Type B pancreatic cell (in vitro differentiated cells): ENCODE measurements at regions not wholly inside any gene's neighbourhood (a gene's known extent, or its start where the extent isn't known, plus 50 kb on each side); places are given as distances from the start of the nearest gene placed in this dataset.

Source experiments
- DNase-seq: peaks from one replicate; pipeline ENCODE4 v3.0.0; 2021; ENCODE audit warnings: mixed read lengths; ENCODE audit not compliant: unreplicated experiment; ENCODE audit errors: extremely low spot score
- H3K27ac Mint-ChIP-seq: 2 replicates; pipeline ENCODE4 v1.8.0; 2021; ENCODE audit warnings: mild to moderate bottlenecking, mixed read lengths
- H3K27me3 Mint-ChIP-seq: 2 replicates; pipeline ENCODE4 v1.8.0; 2021; ENCODE audit warnings: mixed read lengths
- H3K36me3 Mint-ChIP-seq: 2 replicates; pipeline ENCODE4 v1.8.0; 2021; ENCODE audit warnings: mixed read lengths
- H3K4me1 Mint-ChIP-seq: one replicate; pipeline ENCODE4 v1.8.0; 2021; ENCODE audit warnings: mixed read lengths; ENCODE audit not compliant: unreplicated experiment
- H3K4me3 Mint-ChIP-seq: 2 replicates; pipeline ENCODE4 v1.8.0; 2021; ENCODE audit warnings: mild to moderate bottlenecking, mixed read lengths
- H3K9me3 Mint-ChIP-seq: 2 replicates; pipeline ENCODE4 v1.8.0; 2021; ENCODE audit warnings: mixed read lengths
- TF ChIP-seq, protein P1 (sequence below): fragments of 200-600 bp; sonication (generic); conservative IDR thresholded peaks from 2 replicates; pipeline ENCODE4 v1.5.0; 2021; ENCODE audit warnings: antibody characterized with exemption, mild to moderate bottlenecking

DNA sequence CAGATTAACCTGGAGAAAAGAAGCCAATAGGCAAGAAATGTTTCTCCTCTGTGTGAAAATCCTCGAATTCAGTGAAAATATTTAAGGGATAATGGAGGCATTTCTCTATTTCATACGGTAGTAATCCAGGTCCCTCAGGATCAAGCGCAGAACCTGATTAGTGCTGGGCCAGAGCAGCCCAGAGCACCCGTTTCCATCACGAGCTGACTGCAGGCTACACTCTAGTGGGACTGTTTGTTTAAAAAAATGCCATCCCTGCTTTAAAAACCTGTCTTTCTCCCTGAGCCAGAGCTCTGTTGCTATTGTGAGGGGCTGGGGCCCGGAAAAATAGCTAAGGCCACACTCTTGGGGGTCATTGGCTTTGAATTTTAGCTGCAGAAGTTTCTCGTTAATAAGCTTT, 223.2 kb upstream of the E2F8 start:
- no peaks in the 10 kb centered on the region for H3K36me3 Mint-ChIP-seq
- H3K27me3 Mint-ChIP-seq: peaks cover 26% of the 10 kb centered on the region
- no peak overlapping the region for H3K27ac Mint-ChIP-seq
- peaks cover 16% of the 10 kb centered on the region for H3K4me1 Mint-ChIP-seq
- TF ChIP-seq, protein P1, sequence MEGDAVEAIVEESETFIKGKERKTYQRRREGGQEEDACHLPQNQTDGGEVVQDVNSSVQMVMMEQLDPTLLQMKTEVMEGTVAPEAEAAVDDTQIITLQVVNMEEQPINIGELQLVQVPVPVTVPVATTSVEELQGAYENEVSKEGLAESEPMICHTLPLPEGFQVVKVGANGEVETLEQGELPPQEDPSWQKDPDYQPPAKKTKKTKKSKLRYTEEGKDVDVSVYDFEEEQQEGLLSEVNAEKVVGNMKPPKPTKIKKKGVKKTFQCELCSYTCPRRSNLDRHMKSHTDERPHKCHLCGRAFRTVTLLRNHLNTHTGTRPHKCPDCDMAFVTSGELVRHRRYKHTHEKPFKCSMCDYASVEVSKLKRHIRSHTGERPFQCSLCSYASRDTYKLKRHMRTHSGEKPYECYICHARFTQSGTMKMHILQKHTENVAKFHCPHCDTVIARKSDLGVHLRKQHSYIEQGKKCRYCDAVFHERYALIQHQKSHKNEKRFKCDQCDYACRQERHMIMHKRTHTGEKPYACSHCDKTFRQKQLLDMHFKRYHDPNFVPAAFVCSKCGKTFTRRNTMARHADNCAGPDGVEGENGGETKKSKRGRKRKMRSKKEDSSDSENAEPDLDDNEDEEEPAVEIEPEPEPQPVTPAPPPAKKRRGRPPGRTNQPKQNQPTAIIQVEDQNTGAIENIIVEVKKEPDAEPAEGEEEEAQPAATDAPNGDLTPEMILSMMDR: no peak
- no peak for DNase-seq
- no peak overlapping the region for H3K4me3 Mint-ChIP-seq
- H3K9me3 Mint-ChIP-seq: no peaks in the 10 kb centered on the region

DNA sequence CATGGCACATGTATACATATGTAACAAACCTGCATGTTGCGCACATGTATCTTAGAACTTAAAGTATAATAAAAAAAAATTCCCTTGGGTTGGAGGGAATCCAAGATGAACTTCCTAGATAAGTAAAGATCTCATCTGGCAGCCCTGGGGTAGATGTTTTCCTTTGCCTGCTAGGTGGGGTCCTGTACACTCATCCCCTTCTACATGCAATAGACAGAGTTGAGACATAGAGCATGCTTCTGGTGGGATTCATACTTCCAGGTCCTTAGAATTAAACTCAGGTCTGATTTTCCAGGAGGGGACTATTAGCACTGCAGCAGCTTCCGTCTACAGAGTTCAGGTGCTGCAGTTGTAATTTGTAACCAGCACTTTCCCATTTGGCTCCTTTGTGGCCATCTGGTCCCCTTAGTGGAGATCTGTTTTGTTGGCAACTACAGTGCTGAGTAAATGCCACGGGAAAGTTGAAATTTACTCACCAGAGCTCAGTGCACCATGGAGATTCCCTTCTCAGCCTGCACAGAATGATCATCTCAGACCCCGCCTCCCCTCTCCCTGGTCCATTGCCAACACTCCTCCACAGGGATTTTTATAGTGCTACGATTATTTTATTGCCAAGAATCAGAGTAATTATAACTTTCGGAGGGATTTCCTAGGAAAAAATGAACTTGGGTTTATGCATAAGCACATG, 220.1 kb upstream of the E2F8 start:
- no peak overlapping the region for H3K4me3 Mint-ChIP-seq
- no peak for DNase-seq
- H3K9me3 Mint-ChIP-seq: no peaks in the 10 kb centered on the region
- peaks cover 14% of the 10 kb centered on the region for H3K27me3 Mint-ChIP-seq
- TF ChIP-seq, protein P1: no peak
- H3K36me3 Mint-ChIP-seq: no peaks in the 10 kb centered on the region
- H3K4me1 Mint-ChIP-seq: peaks cover 16% of the 10 kb centered on the region
- no peak overlapping the region for H3K27ac Mint-ChIP-seq

- H3K27me3 Mint-ChIP-seq: peaks cover 12% of the 10 kb centered on the region
- no peaks in the 10 kb centered on the region for H3K36me3 Mint-ChIP-seq
Observed at GRCh38 chr11:19459240-19459639, 218.5 kb upstream of the E2F8 start.

GRCh38 chr11:19458721-19459120, 218.0 kb upstream of the E2F8 start:
- no peak overlapping the region for H3K4me3 Mint-ChIP-seq
- no peak for DNase-seq
- H3K9me3 Mint-ChIP-seq: no peaks in the 10 kb centered on the region
- H3K27ac Mint-ChIP-seq: no peak overlapping the region
- H3K36me3 Mint-ChIP-seq: no peaks in the 10 kb centered on the region
- H3K4me1 Mint-ChIP-seq: peaks cover 20% of the 10 kb centered on the region
- TF ChIP-seq, protein P1: no peak
- H3K27me3 Mint-ChIP-seq: peaks cover 12% of the 10 kb centered on the region

More at GRCh38 chr11:19459240-19459639, 218.5 kb upstream of the E2F8 start:
- Mint-ChIP-seq H3K4me3 (no peak overlapping the region), H3K4me1 (peaks cover 16% of the 10 kb centered on the region), H3K9me3 (no peaks in the 10 kb centered on the region), H3K27ac (no peak overlapping the region)
- TF ChIP-seq, protein P1: no peak
- DNase-seq: no peak

DNA sequence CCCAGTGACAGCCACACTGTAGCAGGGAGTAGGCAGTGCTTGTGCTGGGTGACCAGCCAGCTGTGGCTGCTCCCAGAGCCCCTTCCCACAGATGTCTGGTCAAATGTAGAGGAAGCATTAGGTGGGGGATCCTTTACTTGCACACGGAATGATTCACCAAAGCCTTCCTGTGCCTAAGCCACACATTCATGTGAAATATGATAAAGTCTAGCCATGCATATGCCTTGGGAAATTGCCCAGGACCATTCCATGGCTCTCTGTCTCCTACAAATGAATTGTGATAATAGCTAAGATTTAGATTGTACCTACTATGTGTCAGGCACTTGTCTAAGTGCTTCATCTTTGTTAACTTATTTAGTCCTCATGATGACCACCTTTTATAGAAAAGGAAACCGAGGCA, 217.5 kb upstream of the E2F8 start:
- TF ChIP-seq, protein P1: no peak
- DNase-seq: no peak
- Mint-ChIP-seq H3K4me1 (peaks cover 17% of the 10 kb centered on the region), H3K4me3 (no peak overlapping the region), H3K27ac (no peak overlapping the region), H3K36me3 (no peaks in the 10 kb centered on the region), H3K27me3 (peaks cover 8% of the 10 kb centered on the region), H3K9me3 (no peaks in the 10 kb centered on the region)

DNA sequence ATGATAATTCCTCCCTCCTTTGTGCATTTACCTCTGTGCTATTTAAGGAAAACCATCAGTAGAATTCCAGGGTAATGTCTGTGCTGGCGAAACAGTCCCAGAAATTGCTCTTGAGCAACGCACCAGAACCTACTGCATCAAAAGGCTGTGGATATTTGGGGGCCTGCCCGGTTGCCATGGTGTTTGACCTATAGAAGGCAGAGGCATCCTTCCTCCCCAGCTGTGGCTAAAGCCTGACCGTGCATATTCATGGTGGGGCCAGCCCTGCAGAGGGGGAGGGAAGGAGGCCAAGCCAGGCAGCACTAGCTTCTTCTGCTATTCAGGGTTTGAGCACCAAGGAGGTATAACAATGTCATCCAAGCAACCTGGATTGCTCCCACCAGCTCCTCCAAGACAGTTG, 215.0 kb upstream of the E2F8 start:
- Mint-ChIP-seq H3K27ac (no peak overlapping the region), H3K4me1 (peaks cover 8% of the 10 kb centered on the region)

More for the DNA sequence above, 215.0 kb upstream of the E2F8 start:
- TF ChIP-seq, protein P1: no peak
- Mint-ChIP-seq H3K36me3 (no peaks in the 10 kb centered on the region), H3K9me3 (no peaks in the 10 kb centered on the region), H3K27me3 (peaks cover 7% of the 10 kb centered on the region), H3K4me3 (no peak overlapping the region)
- no peak for DNase-seq
